AG09309 (cell line): ENCODE measurements at regions not wholly inside any gene's neighbourhood (a gene's known extent, or its start where the extent isn't known, plus 50 kb on each side); places are given as distances from the start of the nearest gene placed in this dataset.

Experiments
- DNase-seq: peaks from one replicate; pipeline ENCODE4 v3.0.0-alpha.2; 2010; ENCODE audit warnings: low read depth
- H3K4me3 ChIP-seq: 2 replicates; pipeline ENCODE4 v1.5.1; 2011; ENCODE audit warnings: mild to moderate bottlenecking, low read depth, low read length, moderate library complexity; ENCODE audit not compliant: control insufficient read depth
- CTCF ChIP-seq: IDR thresholded peaks from 2 replicates; pipeline ENCODE4 v1.5.1; 2011; ENCODE audit warnings: mild to moderate bottlenecking, low read depth, low read length, inconsistent platforms; ENCODE audit not compliant: insufficient read depth, control insufficient read depth; ENCODE audit errors: missing control alignments

- H3K4me3 ChIP-seq, result no peak overlapping the region
- DNase-seq, result no peak
- TF ChIP-seq CTCF, result no peak
Measured at GRCh38 chr2:120859814-120860578, 124.3 kb downstream of the GLI2 start.

- H3K4me3 ChIP-seq, result no peak overlapping the region
- TF ChIP-seq CTCF, result no peak
- DNase-seq, result no peak
Measured at GRCh38 chr2:120860579-120860922, 124.9 kb downstream of the GLI2 start.

- no peak for TF ChIP-seq CTCF
- no peak overlapping the region for H3K4me3 ChIP-seq
Measured at GRCh38 chr2:120861191-120861575, 125.5 kb downstream of the GLI2 start.

GRCh38 chr2:120861576-120862191, 126.0 kb downstream of the GLI2 start:
- no peak for DNase-seq

More at GRCh38 chr2:120861191-120861575, 125.5 kb downstream of the GLI2 start:
- DNase-seq, result no peak

GRCh38 chr2:120862201-120863060, 126.8 kb downstream of the GLI2 start:
- DNase-seq, result no peak
- no peak for TF ChIP-seq CTCF
- H3K4me3 ChIP-seq, result no peak overlapping the region

More at GRCh38 chr2:120861576-120862191, 126.0 kb downstream of the GLI2 start:
- no peak for TF ChIP-seq CTCF
- no peak overlapping the region for H3K4me3 ChIP-seq

GRCh38 chr2:120863146-120863545, 127.5 kb downstream of the GLI2 start:
- no peak for TF ChIP-seq CTCF
- no peak for DNase-seq
- no peak overlapping the region for H3K4me3 ChIP-seq
